ENCODE measurements at regions not wholly inside any gene's neighbourhood (a gene's known extent, or its start where the extent isn't known, plus 50 kb on each side); places are given as distances from the start of the nearest gene placed in this dataset.

DNA sequence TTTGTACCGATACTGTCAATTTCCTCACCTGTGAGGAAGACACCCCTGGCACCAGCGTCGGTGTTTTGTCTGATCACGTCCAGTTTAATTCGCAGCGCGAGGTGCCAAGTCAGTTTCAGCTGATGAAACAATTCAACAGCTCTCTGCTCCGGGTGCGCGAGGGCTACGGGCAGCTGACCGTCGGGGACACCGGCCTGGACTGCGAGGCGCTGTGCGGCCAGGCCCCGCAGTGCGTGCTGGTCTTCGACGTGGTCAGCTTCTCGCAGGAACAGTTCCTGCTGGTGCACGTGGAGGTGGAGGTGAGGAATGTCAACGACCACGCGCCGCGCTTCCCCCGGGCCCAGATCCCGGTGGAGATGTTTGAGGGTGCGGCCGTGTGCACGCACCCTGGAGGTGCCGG is 171.5 kb downstream of the OLFM4 start:
- no peak overlapping the region for H3K27ac ChIP-seq
- TF ChIP-seq ZFX (IDR thresholded peaks at IDR 0.05) = no peak
- TF ChIP-seq, protein P1, sequence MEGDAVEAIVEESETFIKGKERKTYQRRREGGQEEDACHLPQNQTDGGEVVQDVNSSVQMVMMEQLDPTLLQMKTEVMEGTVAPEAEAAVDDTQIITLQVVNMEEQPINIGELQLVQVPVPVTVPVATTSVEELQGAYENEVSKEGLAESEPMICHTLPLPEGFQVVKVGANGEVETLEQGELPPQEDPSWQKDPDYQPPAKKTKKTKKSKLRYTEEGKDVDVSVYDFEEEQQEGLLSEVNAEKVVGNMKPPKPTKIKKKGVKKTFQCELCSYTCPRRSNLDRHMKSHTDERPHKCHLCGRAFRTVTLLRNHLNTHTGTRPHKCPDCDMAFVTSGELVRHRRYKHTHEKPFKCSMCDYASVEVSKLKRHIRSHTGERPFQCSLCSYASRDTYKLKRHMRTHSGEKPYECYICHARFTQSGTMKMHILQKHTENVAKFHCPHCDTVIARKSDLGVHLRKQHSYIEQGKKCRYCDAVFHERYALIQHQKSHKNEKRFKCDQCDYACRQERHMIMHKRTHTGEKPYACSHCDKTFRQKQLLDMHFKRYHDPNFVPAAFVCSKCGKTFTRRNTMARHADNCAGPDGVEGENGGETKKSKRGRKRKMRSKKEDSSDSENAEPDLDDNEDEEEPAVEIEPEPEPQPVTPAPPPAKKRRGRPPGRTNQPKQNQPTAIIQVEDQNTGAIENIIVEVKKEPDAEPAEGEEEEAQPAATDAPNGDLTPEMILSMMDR (conservative IDR thresholded peaks at IDR 0.05) = no peak

DNA sequence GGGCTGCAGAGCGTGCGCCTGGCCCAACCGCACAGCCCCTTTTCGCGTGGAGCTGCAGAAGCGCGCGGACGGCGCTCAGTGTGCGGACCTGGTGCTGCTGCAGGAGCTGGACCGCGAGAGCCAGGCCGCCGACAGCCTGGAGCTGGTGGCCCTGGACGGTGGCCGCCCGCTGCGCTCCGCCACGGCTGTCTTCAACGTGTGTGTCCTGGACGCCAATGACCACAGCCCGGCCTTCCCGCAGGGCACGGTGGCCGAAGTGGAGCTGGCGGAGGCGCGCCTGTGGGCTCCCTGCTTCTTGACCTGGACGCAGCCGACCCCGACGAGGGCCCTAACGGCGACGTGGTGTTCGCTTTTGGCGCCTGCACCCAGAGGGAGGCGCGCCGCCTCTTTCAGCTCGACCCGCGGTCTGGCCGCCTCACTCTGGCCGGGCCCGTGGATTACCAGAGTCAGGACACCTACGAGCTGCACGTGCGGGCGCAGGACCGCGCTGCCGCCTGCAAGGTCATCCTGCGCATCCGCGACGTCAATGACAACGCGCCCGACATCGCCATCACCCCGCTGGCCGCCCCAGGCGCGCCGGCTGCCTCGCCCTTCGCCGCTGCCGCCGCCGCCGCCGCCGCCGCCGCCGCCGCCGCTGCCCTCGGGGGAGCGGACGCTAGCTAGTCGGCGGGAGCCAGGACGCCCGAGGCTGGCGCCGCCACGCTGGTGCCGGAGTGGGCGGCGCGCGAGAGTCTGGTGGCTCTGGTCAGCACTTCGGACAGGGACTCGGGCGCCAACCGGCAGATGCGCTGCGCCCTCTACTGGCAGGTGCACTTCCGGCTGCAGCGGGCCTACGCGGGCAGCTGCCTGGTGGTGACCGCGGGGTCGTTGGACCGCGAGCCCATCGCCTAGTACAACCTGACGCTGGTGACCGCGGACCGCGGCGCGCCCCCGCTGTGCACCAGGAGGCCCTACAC is 172.2 kb downstream of the OLFM4 start:
- H3K27ac ChIP-seq = no peak overlapping the region
- TF ChIP-seq, protein P1 (conservative IDR thresholded peaks at IDR 0.05) = peak; percentile 75
- TF ChIP-seq ZFX (IDR thresholded peaks at IDR 0.05) = no peak

DNA sequence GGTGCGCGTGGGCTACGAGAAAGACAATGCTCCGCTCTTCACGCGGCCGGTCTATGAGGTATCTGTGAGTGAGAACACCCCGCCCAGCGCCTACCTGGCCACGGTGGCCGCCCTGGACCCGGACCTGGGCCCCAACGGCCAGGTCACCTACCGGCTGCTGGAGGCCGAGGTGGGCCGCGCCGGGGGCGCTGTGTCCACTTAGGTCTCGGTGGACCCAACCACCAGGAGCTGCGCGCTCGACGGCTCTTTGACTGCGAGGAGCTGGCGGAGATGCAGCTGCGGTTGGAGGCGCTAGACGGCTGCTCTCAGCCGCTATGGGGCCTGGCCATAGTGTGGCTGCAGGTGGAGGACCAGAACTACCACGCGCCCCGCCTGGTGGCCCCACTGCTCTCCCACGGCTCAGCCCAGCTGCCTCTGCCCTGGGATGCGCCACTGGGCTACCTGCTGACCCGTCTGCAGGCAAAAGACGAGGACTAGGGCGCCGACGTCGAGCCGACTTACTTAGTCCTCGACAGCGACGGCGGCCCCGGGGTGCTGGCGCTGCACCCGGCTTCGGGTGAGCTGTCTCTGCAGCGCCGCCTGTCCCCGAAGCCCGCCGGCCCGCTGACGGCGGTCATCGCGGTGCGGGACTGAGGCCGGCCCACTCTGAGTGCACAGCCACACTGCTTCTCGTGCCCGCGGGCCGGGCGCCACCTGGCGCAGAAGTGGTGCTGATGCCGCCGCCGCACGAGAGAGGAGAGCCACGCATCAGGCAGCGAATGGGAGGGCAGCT is 173.0 kb downstream of the OLFM4 start:
- no peak overlapping the region for H3K27ac ChIP-seq
- TF ChIP-seq ZFX (IDR thresholded peaks at IDR 0.05) = no peak
- TF ChIP-seq, protein P1 (conservative IDR thresholded peaks at IDR 0.05) = peak; percentile 49

DNA sequence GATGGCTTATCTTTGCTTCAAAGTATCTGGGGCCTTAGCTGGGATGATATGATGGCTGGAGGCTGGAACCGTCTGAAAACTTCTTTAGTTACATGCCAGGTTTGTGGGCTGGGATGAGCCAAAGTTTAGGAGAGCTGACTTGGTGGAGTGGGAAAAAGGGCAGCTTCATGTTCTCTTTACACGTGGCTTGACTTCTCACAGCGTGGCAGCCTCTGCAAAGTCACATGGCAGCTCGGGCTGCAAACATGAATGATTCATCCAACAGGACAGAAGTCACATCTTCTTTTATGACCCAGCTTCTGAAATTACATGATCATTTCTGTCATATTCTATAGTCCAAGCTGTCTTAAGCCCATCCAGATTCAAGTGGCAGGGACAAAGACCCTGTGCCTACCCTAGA is 176.0 kb downstream of the OLFM4 start:
- no peak for TF ChIP-seq ZFX (IDR thresholded peaks at IDR 0.05)
- TF ChIP-seq, protein P1 (conservative IDR thresholded peaks at IDR 0.05) = no peak
- H3K27ac ChIP-seq = no peak overlapping the region

DNA sequence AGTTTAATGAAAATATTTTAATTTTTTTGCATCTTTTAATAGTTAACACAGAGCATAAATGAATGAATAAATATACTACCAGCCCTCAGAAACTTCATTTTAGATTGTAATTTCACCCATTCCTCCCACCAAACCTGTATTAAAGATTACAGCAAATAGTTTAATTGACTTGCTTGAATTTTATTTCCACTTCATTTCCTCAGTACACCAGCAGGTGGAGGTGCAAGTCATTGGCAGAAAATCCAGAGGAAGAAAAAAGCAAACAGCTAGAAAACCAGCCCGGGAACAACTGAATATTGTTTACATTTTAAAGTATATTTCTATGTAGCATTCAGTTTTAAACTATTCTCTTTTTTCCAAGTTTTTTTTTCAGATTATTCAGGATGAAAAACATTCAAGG is 177.8 kb downstream of the OLFM4 start:
- TF ChIP-seq, protein P1 (conservative IDR thresholded peaks at IDR 0.05) = peak; percentile 74
- no peak for TF ChIP-seq ZFX (IDR thresholded peaks at IDR 0.05)
- H3K27ac ChIP-seq = no peak overlapping the region

DNA sequence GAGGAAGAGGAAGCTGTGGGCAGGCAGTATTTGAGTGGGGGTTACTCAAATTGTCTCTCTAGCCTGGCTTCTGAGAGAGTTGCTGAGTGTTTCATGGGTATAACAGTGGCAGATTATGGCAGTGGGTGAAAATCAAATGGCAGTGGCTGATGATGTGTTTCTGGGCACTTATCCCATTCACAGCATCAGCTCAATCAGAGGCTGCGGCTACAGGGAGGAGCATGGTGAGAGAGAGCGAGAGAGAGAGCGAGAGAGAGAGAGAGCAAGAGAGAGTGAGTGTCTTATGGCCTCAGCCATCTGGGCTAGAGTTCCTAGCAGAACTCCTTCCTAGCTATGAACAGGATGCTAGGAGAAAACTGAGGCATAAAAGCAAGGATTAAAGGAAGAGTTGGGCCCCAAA is 178.9 kb downstream of the OLFM4 start:
- H3K27ac ChIP-seq = no peak overlapping the region
- no peak for TF ChIP-seq ZFX (IDR thresholded peaks at IDR 0.05)
- TF ChIP-seq, protein P1 (conservative IDR thresholded peaks at IDR 0.05) = no peak

DNA sequence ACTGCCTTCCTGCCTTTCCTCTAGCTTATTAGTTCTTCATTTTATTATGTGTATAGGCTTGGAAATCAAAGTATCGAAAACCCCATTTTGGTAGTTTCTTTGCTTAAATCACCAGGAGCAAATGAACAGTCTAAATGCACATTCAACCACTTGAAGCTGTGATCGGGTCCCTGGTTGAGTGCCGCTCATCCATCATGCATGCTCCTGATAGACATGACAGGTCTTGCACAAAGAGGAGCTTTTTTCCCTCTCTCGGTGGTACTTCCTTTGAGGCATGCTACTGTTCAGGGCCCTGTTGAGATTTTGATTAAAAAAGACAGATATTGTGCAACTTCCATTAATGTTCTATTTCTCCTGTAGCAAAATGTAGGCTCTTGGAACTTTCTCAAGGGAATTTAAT is 185.8 kb downstream of the OLFM4 start:
- no peak for TF ChIP-seq ZFX (IDR thresholded peaks at IDR 0.05)
- TF ChIP-seq, protein P1 (conservative IDR thresholded peaks at IDR 0.05) = no peak

More for the DNA sequence above, 185.8 kb downstream of the OLFM4 start:
- no peak overlapping the region for H3K27ac ChIP-seq
